DMS153 treated with DMSO at 0.1 percent for 48 hours (cell line): ENCODE measurements at regions not wholly inside any gene's neighbourhood (a gene's known extent, or its start where the extent isn't known, plus 50 kb on each side); places are given as distances from the start of the nearest gene placed in this dataset.
"Not testable (repeated sequence)": the region's sequence is repeated elsewhere in the genome, so short reads cannot be mapped to it uniquely, and the experiment has no call there.

ENCODE experiments used
- DNase-seq: peaks from one replicate; lab custom pipeline; 2025; ENCODE audit not compliant: unreplicated experiment; lab: John Stamatoyannopoulos, UW

- DNase-seq: not testable (repeated sequence)
Observed at GRCh38 chr20:59490196-59491004, 113.9 kb upstream of the PHACTR3 start.

- DNase-seq: no peak
Observed at GRCh38 chr20:59491884-59492283, 112.5 kb upstream of the PHACTR3 start.

- DNase-seq: no peak
Observed at GRCh38 chr20:59493926-59494325, 110.4 kb upstream of the PHACTR3 start.

GRCh38 chr20:59495166-59495565 lies 109.2 kb upstream of the PHACTR3 start:
- no peak for DNase-seq

DNA sequence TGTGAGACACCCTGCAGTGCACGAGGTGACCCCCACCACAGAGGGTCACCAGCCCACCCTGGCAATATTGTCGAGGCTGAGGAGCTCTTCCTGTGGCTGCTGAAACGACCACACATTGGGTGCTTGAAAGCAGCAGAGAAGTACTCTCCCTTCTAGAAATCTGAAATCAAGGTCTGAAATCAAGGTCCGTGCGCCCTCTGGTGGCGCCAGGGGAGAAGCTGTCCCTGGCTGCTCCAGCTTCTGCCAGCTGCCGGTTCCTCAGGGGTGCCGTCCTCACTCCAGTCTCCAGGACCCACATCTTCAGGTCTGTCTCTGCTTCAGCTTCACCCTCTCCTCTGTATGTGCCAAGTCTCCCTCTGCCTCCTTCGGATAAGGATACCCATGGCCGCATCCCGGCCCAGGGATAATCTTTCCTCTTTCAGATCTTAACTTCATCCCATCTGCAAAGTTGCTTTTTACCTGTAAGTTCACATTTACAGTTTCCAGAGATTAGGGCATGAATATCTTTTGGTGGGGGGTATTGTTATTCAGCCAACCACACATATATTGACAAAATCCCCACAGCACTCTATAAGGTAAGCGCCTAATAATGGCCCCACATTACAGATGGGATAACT lies 108.3 kb upstream of the PHACTR3 start:
- DNase-seq: peak; percentile 26

- DNase-seq: no peak
Observed at GRCh38 chr20:59498291-59498690, 106.0 kb upstream of the PHACTR3 start.

DNA sequence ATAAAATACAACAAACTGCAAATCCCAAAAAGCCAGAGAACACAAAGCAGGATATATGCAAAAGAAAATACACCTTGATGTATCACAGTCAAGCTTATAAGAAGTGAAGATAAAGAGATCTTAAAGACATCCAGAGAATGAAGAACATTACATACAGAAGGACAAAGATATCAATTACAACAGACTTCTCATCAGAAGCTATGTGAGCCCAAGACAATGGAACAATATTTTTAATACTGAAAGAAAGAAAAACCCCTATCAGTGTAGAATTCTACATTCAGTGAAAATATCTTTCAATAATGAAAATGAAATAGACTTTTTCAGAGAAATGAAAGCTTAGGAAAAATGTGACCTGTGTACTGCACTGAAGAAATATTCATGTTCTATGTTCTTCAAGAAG lies 104.5 kb upstream of the PHACTR3 start:
- no peak for DNase-seq

DNA sequence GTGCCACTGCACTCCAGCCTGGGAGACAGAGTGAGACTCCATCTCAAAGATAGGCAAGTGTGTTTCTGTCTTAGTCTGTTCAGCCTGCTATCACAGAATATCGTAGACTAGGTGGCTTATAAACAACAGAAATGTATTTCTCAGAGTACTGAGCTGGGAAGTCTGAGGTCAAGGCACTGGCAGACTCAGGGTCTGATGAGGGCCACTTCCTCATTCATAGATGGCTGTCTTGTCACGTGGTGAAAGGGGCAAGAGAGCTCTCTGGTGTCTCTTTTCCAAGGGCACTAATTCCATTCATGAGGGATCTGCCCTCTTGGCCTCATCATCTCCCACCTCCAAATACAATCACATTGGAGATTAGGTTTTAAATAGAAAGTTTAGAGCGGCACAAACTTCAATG lies 95.6 kb upstream of the PHACTR3 start:
- no peak for DNase-seq

DNA sequence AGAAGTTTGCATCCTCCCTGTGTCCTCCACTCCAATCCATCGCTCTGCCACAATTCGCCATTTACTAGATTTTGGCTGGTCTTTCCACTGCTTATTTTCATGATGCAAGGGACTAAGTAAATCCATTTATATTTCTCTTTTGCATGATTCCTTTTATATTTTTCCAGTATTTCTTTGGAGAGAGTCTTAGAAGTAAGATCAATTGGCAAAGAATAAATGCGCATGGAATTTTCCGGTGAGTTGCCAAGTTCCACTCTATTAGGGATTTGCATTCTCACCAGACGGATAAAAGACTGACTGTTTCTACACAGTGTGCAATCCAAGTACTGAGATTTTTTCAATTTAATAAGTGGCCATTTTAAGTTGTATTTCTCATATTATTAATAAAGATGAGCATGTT lies 91.7 kb upstream of the PHACTR3 start:
- DNase-seq: no peak

DNA sequence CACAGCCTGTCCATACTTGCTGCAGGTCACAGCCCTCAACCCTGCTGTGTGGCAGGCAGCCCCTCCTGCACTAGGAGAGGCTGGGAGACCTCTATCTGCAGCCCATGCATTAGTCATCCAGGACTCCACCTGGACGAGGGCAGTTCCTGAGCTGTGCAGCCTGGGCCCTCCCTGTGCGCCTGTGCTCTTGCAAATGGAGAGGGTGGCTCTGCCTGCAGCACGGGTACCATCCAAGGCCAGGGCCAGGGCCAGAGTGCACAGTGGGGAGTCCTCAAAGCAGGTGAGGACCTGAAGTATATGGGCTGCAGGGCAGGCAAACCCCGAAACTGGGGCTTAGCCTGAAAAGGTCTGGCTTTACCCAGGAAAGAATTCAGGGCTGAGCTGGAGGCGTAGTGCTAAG lies 89.8 kb upstream of the PHACTR3 start:
- DNase-seq: no peak

DNA sequence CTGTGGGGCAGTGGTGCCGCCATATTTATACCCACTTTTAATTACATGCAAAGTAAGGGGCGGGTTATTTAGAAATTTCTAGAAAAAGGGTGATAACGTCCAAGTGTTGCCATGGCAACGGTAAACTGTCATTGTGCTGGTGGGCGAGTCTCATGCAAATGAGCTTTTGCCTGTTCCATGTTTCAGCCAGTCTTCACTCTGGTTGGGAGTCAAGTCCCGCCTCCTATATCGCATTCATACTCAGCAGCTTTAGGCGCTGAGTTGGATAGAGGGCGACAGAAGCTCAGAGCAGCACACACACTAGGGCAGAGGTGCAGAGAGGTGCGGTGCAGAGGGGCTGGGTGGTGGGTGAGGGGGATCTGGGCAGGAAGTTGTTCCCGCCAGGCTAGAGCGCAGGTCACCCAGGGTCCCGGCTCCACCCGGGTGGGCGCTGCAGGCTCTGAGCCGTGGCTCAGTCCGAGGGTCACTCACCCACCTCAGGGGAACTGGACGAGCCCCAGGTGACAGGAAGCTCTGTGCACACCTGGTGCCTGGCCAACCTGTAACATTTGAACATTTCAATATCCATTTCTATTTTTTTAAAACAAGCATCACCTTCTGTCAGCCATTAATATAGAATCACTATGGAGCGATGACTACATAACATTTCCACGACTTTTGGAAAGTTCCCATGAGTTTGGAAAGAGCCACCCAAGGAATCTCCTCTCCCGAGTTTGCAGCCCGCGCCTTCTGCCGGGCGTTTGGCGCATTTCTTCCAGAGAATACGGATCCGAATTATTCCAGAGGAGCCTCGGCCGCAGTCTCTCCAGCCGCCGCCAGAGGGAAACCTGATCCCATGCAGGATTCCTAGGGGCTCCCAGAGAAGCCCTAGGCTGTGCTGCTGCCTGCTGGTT lies 89.1 kb upstream of the PHACTR3 start:
- DNase-seq: peak; percentile 24

- DNase-seq: no peak
Observed at GRCh38 chr20:59515906-59516209, 88.5 kb upstream of the PHACTR3 start.

DNA sequence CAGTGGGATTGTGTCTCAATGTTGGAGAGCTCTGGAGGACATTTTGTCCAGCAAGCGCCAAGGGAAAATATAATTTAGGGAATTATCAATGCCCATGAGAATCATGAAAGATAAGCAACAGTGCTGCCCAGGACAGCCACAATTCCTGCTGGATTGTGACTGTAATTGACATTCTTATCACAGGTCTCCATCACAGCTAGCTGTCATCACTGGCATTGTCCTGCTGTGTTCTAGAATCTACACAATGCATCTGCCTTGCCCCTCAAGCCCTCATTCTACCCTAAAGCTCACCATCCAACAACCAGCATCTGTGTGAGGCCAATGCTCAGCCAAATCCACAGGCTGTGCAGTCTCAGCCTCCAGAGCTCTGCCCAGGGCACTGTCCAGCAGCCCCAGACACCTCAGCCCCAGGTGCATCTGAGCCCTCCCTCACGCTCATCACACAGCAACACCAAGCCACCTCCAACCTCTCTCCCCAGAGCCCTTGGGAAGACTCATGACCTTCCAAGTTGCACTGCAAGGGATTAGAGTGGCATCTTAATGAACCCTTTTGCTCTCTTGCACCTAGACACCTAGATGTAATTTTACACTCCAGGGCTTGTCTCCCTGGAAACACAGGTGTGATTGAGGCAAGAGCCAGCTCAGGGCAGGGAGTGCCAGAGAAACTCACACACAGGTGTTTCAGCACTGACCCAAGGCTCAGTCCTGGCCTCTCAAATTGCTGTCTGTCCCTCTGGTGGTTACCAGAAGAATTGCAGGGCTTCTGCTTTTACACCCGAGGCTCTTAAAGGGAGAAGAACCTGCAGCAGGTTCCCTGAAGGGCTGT lies 85.2 kb upstream of the PHACTR3 start:
- peak; percentile 27 for DNase-seq

DNA sequence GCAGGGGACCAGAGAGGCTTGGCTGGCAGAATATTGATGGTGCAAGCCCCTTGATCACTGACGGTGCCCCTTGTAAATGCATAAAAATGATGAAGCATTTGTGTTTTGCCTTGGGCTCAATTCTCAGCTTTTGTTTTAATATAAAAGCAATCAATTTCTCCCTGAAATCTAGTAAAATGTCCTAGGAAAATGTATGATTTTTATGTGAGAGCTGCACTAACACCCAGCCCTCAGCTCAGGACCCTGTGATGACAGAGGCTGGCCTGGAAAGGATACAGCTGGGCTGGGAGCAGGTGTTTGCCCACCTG lies 84.7 kb upstream of the PHACTR3 start:
- DNase-seq: no peak

- no peak for DNase-seq
Observed at GRCh38 chr20:59520814-59521213, 83.5 kb upstream of the PHACTR3 start.

- peak; percentile 39 for DNase-seq
Observed at GRCh38 chr20:59525500-59526241, 78.7 kb upstream of the PHACTR3 start.

GRCh38 chr20:59526242-59527225 lies 77.8 kb upstream of the PHACTR3 start:
- no peak for DNase-seq

DNA sequence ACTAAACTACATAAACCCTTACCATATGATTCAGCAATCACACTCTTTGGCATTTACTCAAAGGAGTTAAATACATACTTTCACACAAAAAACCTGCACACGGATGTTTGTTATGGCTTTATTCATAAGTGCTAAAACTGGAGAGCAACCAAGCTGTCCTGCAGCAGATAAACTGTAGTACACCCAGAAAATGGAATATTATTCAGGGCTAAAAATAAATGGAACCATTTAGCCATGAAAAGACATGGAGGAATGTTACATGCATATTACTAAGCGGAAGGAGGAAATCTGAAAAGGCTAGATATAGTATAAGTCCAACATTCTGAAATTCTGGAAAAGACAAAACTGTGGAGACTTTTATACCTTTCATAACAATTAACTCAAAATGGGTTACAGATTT lies 73.6 kb upstream of the PHACTR3 start:
- DNase-seq: no peak

DNA sequence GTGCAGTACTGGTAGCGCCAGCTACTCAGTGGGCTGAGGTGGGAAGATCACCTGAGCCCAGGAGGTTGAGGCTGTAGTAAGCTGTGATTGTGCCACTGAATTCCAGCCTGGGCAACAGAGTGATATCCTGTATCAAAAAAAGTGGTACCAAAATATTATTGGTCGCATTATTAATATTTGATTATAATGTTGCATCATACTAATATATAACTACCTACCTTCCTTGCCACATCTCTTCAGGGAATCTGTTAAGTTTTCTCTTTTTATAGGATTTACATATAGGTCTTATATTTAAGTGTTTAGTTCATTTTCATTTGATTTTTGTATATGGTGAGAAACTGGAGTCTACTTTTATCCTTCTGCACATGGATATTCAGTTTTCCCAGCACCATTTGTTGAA lies 66.3 kb upstream of the PHACTR3 start:
- DNase-seq: no peak
